ENCODE measurements at regions not wholly inside any gene's neighbourhood (a gene's known extent, or its start where the extent isn't known, plus 50 kb on each side); places are given as distances from the start of the nearest gene placed in this dataset.

GRCh38 chr18:76139844-76140243 is 355.2 kb downstream of the ZNF516 start:
- H3K4me3 ChIP-seq (replicated peaks in 1 of 2; ENCODE audit: low read depth in 2 of 2, low read length in 2 of 2) = no peak overlapping the region
- DNase-seq (ENCODE audit: low read depth in 2 of 2) = no peak
- TF ChIP-seq CTCF (IDR thresholded peaks at IDR 0.05; ENCODE audit: low read depth, low read length) = no peak

GRCh38 chr18:76137216-76137615 is 357.8 kb downstream of the ZNF516 start:
- H3K4me3 ChIP-seq (replicated peaks in 1 of 2; ENCODE audit: low read depth in 2 of 2, low read length in 2 of 2) = no peak overlapping the region
- no peak for DNase-seq (ENCODE audit: low read depth in 2 of 2)
- TF ChIP-seq CTCF (IDR thresholded peaks at IDR 0.05; ENCODE audit: low read depth, low read length) = no peak

GRCh38 chr18:76136701-76137100 is 358.3 kb downstream of the ZNF516 start:
- H3K4me3 ChIP-seq (replicated peaks in 1 of 2; ENCODE audit: low read depth in 2 of 2, low read length in 2 of 2) = no peak overlapping the region
- TF ChIP-seq CTCF (IDR thresholded peaks at IDR 0.05; ENCODE audit: low read depth, low read length) = no peak
- no peak for DNase-seq (ENCODE audit: low read depth in 2 of 2)

- no peak for TF ChIP-seq CTCF (IDR thresholded peaks at IDR 0.05; ENCODE audit: low read depth, low read length)
- DNase-seq (ENCODE audit: low read depth in 2 of 2) = no peak
Measured at GRCh38 chr18:76134628-76135027, 360.4 kb downstream of the ZNF516 start.

GRCh38 chr18:76133873-76134272 is 361.2 kb downstream of the ZNF516 start:
- TF ChIP-seq CTCF (IDR thresholded peaks at IDR 0.05; ENCODE audit: low read depth, low read length) = no peak
- no peak overlapping the region for H3K4me3 ChIP-seq (replicated peaks in 1 of 2; ENCODE audit: low read depth in 2 of 2, low read length in 2 of 2)
- DNase-seq (ENCODE audit: low read depth in 2 of 2) = no peak

More at GRCh38 chr18:76134628-76135027, 360.4 kb downstream of the ZNF516 start:
- no peak overlapping the region for H3K4me3 ChIP-seq (replicated peaks in 1 of 2; ENCODE audit: low read depth in 2 of 2, low read length in 2 of 2)

GRCh38 chr18:76131738-76132137 is 363.3 kb downstream of the ZNF516 start:
- no peak overlapping the region for H3K4me3 ChIP-seq (replicated peaks in 1 of 2; ENCODE audit: low read depth in 2 of 2, low read length in 2 of 2)
- DNase-seq (ENCODE audit: low read depth in 2 of 2) = no peak

More at GRCh38 chr18:76131738-76132137, 363.3 kb downstream of the ZNF516 start:
- no peak for TF ChIP-seq CTCF (IDR thresholded peaks at IDR 0.05; ENCODE audit: low read depth, low read length)
